HEK293 (cell line): ENCODE measurements at regions not wholly inside any gene's neighbourhood (a gene's known extent, or its start where the extent isn't known, plus 50 kb on each side); places are given as distances from the start of the nearest gene placed in this dataset.

Experiments used
- CTCF ChIA-PET: fragments of 350-600 bp; formaldehyde crosslinking; extraction: SDS; loops from one replicate; lab custom pipeline; 2021; ENCODE audit warnings: antibody characterized with exemption; lab: Yijun Ruan, JAX
- POLR2A ChIA-PET: fragments of 300-600 bp; formaldehyde crosslinking; extraction: SDS; loops from one replicate; lab custom pipeline; 2020; ENCODE audit warnings: antibody characterized with exemption, inconsistent platforms; lab: Yijun Ruan, JAX
- H3K27ac ChIP-seq: fragments of 200-500 bp; sonication (Bioruptor generic); 2 replicates; pipeline ENCODE4 v1.5.1; 2014; ENCODE audit warnings: low read depth, low read length, control low read depth, inconsistent platforms; ENCODE audit errors: extremely low read depth
- H3K36me3 ChIP-seq, 2 experiments: fragments of 200-500 bp in 1 of 2; sonication (Bioruptor generic) in 1 of 2; 1 replicate in 1 of 2; 2 replicates in 1 of 2; pipeline ENCODE4 v1.5.1; 2014 to 2017; ENCODE audit warnings: inconsistent platforms in 2 of 2, low read length in 2 of 2; ENCODE audit not compliant: control insufficient read depth in 2 of 2, insufficient read depth in 1 of 2
- H3K4me1 ChIP-seq: fragments of 200-500 bp; sonication (Bioruptor generic); 2 replicates; pipeline ENCODE4 v1.5.1; 2014; ENCODE audit warnings: mild to moderate bottlenecking, low read length, inconsistent platforms; ENCODE audit not compliant: control insufficient read depth, insufficient read depth
- H3K4me3 ChIP-seq: 2 replicates; pipeline ENCODE4 v1.5.1; 2011; ENCODE audit warnings: low read depth, mild to moderate bottlenecking, control low read depth, low read length, moderate library complexity
- H3K9me3 ChIP-seq: fragments of 200-500 bp; sonication (Bioruptor generic); 2 replicates; pipeline ENCODE4 v1.5.1; 2014; ENCODE audit warnings: low read depth, low read length, inconsistent platforms; ENCODE audit not compliant: control insufficient read depth, insufficient read depth
- GLIS1 ChIP-seq: fragments of 450-650 bp; formaldehyde crosslinking; IDR thresholded peaks from 2 replicates; pipeline ENCODE4 v1.5.1; 2016; ENCODE audit warnings: missing biosample characterization, missing genetic modification characterization
- IKZF3 ChIP-seq: fragments of 450-650 bp; IDR thresholded peaks from 2 replicates; pipeline ENCODE4 v1.5.0; 2018; ENCODE audit warnings: missing biosample characterization, mild to moderate bottlenecking, missing genetic modification characterization, moderate library complexity
- KLF17 ChIP-seq: fragments of 450-650 bp; formaldehyde crosslinking; IDR thresholded peaks from 2 replicates; pipeline ENCODE4 v1.5.1; 2016; ENCODE audit warnings: missing biosample characterization, missing genetic modification characterization
- PATZ1 ChIP-seq: fragments of 450-650 bp; formaldehyde crosslinking; IDR thresholded peaks from 2 replicates; pipeline ENCODE4 v1.5.1; 2016; ENCODE audit warnings: missing biosample characterization, missing genetic modification characterization
- PRDM1 ChIP-seq: fragments of 450-650 bp; formaldehyde crosslinking; IDR thresholded peaks from 2 replicates; pipeline ENCODE4; 2016; ENCODE audit warnings: missing biosample characterization, missing genetic modification characterization
- SP3 ChIP-seq: fragments of 450-650 bp; formaldehyde crosslinking; IDR thresholded peaks from 2 replicates; pipeline ENCODE4 v1.5.1; 2016; ENCODE audit warnings: missing biosample characterization, missing genetic modification characterization
- ZBTB17 ChIP-seq: fragments of 450-650 bp; formaldehyde crosslinking; IDR thresholded peaks from 2 replicates; pipeline ENCODE4 v1.5.1; 2016; ENCODE audit warnings: missing biosample characterization, missing genetic modification characterization
- ZBTB49 ChIP-seq: fragments of 450-650 bp; formaldehyde crosslinking; IDR thresholded peaks from 2 replicates; pipeline ENCODE4 v1.5.1; 2016; ENCODE audit warnings: missing biosample characterization, missing genetic modification characterization, low read depth
- ZBTB7A ChIP-seq: fragments of 450-650 bp; formaldehyde crosslinking; IDR thresholded peaks from 2 replicates; pipeline ENCODE4 v1.5.1; 2016; ENCODE audit warnings: low read depth, missing biosample characterization, missing genetic modification characterization
- ZNF157 ChIP-seq: fragments of 450-650 bp; formaldehyde crosslinking; IDR thresholded peaks from 2 replicates; pipeline ENCODE4 v1.5.1; 2016; ENCODE audit warnings: missing biosample characterization, missing genetic modification characterization
- ZNF174 ChIP-seq: fragments of 450-650 bp; formaldehyde crosslinking; IDR thresholded peaks from 2 replicates; pipeline ENCODE4 v1.5.0; 2017; ENCODE audit warnings: missing biosample characterization, mild to moderate bottlenecking, missing genetic modification characterization
- ZNF18 ChIP-seq: fragments of 450-650 bp; formaldehyde crosslinking; IDR thresholded peaks from 2 replicates; pipeline ENCODE4 v1.5.1; 2016; ENCODE audit warnings: missing biosample characterization, missing genetic modification characterization
- ZNF221 ChIP-seq: fragments of 450-650 bp; formaldehyde crosslinking; IDR thresholded peaks from 2 replicates; pipeline ENCODE4 v1.5.1; 2017; ENCODE audit warnings: missing biosample characterization, missing genetic modification characterization, borderline replicate concordance
- ZNF266 ChIP-seq: fragments of 450-650 bp; formaldehyde crosslinking; IDR thresholded peaks from 2 replicates; pipeline ENCODE4 v1.5.1; 2016; ENCODE audit warnings: missing biosample characterization, missing genetic modification characterization, low read depth
- ZNF391 ChIP-seq: fragments of 450-650 bp; formaldehyde crosslinking; IDR thresholded peaks from 2 replicates; pipeline ENCODE4 v1.5.1; 2016; ENCODE audit warnings: low read depth, missing biosample characterization, missing genetic modification characterization, borderline replicate concordance
- ZNF433 ChIP-seq: fragments of 450-650 bp; formaldehyde crosslinking; IDR thresholded peaks from 2 replicates; pipeline ENCODE4 v1.5.1; 2016; ENCODE audit warnings: missing biosample characterization, missing genetic modification characterization, low read depth
- ZNF548 ChIP-seq: fragments of 450-650 bp; formaldehyde crosslinking; IDR thresholded peaks from 2 replicates; pipeline ENCODE4 v1.5.1; 2016; ENCODE audit warnings: missing biosample characterization, missing genetic modification characterization
- ZNF560 ChIP-seq: fragments of 450-650 bp; formaldehyde crosslinking; IDR thresholded peaks from 2 replicates; pipeline ENCODE4 v1.5.1; 2017; ENCODE audit warnings: missing biosample characterization, missing genetic modification characterization, borderline replicate concordance
- ZNF610 ChIP-seq: fragments of 450-650 bp; formaldehyde crosslinking; IDR thresholded peaks from 2 replicates; pipeline ENCODE4 v1.5.1; 2016; ENCODE audit warnings: missing biosample characterization, missing genetic modification characterization, borderline replicate concordance
- ZNF629 ChIP-seq: fragments of 450-650 bp; formaldehyde crosslinking; IDR thresholded peaks from 2 replicates; pipeline ENCODE4 v1.5.1; 2017; ENCODE audit warnings: missing biosample characterization, missing genetic modification characterization
- ZNF645 ChIP-seq: fragments of 450-650 bp; formaldehyde crosslinking; IDR thresholded peaks from 2 replicates; pipeline ENCODE4; 2016; ENCODE audit warnings: missing biosample characterization, missing genetic modification characterization
- ZNF768 ChIP-seq: fragments of 450-650 bp; formaldehyde crosslinking; IDR thresholded peaks from 2 replicates; pipeline ENCODE4 v1.5.1; 2018; ENCODE audit warnings: missing biosample characterization, mild to moderate bottlenecking, missing genetic modification characterization
- ZSCAN30 ChIP-seq: fragments of 450-650 bp; IDR thresholded peaks from 2 replicates; pipeline ENCODE4 v1.5.1; 2018; ENCODE audit warnings: missing biosample characterization, mild to moderate bottlenecking, missing genetic modification characterization, moderate library complexity

- Histone ChIP-seq H3K4me1 (no peaks in the 10 kb centered on the region), H3K36me3 (no peaks in the 10 kb centered on the region), H3K9me3 (no peaks in the 10 kb centered on the region), H3K4me3 (no peak overlapping the region), H3K27ac (no peak overlapping the region)
- TF ChIP-seq ZSCAN30 (tag by site-specific recombination) (no peak), ZNF174 (tag by site-specific recombination) (no peak)
- CTCF ChIA-PET, result interaction anchor here (0.6 to 1.1 kb wide), 3 partner anchors 232 to 963 kb away, joined by 3 read pairs; no protein-coding TSS in a partner anchor
- POLR2A ChIA-PET, result interaction anchor here (0.6 kb wide), 1 partner anchor 103 kb away, joined by 3 read pairs; no protein-coding TSS in a partner anchor
Measured at GRCh38 chr6:74932232-74932888, 273.5 kb downstream of the COL12A1 start.

- no peak overlapping the region for H3K27ac ChIP-seq
- TF ChIP-seq ZBTB7A (tag by site-specific recombination) (no peak), SP3 (tag by site-specific recombination) (no peak), ZNF433 (no peak), ZNF645 (no peak), ZNF391 (no peak), ZNF629 (tag by site-specific recombination) (no peak), ZBTB17 (no peak), ZNF768 (tag by site-specific recombination) (no peak), ZBTB49 (tag by site-specific recombination) (no peak), ZNF548 (tag by site-specific recombination) (no peak), IKZF3 (tag by site-specific recombination) (no peak), ZNF157 (tag by site-specific recombination) (no peak), ZNF221 (tag by site-specific recombination) (no peak), PATZ1 (tag by site-specific recombination) (no peak), ZNF610 (no peak)
- POLR2A ChIA-PET, result no interaction called here
- H3K4me3 ChIP-seq, result no peak overlapping the region
- CTCF ChIA-PET, result interaction anchor here (0.6 kb wide), 1 partner anchor 232 kb away, joined by 3 read pairs; no protein-coding TSS in a partner anchor
- no peaks in the 10 kb centered on the region for H3K9me3 ChIP-seq
- H3K4me1 ChIP-seq, result no peaks in the 10 kb centered on the region
- H3K36me3 ChIP-seq, result no peaks in the 10 kb centered on the region
Measured at GRCh38 chr6:74931558-74931957, 274.3 kb downstream of the COL12A1 start.

GRCh38 chr6:74928203-74928602, 277.6 kb downstream of the COL12A1 start:
- no peaks in the 10 kb centered on the region for H3K4me1 ChIP-seq
- ChIA-PET CTCF (interaction anchor here (0.6 kb wide), 1 partner anchor 285 kb away, joined by 4 read pairs; no protein-coding TSS in a partner anchor), POLR2A (no interaction called here)
- no peak overlapping the region for H3K4me3 ChIP-seq
- H3K36me3 ChIP-seq, result no peaks in the 10 kb centered on the region
- no peaks in the 10 kb centered on the region for H3K9me3 ChIP-seq
- no peak overlapping the region for H3K27ac ChIP-seq
- TF ChIP-seq ZNF560 (tag by site-specific recombination) (no peak), ZNF266 (tag by site-specific recombination) (no peak), PRDM1 (no peak), KLF17 (tag by site-specific recombination) (no peak), ZNF174 (tag by site-specific recombination) (no peak), GLIS1 (tag by site-specific recombination) (no peak), ZNF18 (tag by site-specific recombination) (no peak)
